GM12873 (cell line): ENCODE measurements at regions not wholly inside any gene's neighbourhood (a gene's known extent, or its start where the extent isn't known, plus 50 kb on each side); places are given as distances from the start of the nearest gene placed in this dataset.

Source experiments
- TF ChIP-seq, protein P1 (sequence below): IDR thresholded peaks from 2 replicates; pipeline ENCODE4 v1.5.1; 2012; ENCODE audit warnings: low read depth, mild to moderate bottlenecking, moderate library complexity, low read length, control low read depth; ENCODE audit not compliant: insufficient read depth; ENCODE audit errors: missing control alignments

DNA sequence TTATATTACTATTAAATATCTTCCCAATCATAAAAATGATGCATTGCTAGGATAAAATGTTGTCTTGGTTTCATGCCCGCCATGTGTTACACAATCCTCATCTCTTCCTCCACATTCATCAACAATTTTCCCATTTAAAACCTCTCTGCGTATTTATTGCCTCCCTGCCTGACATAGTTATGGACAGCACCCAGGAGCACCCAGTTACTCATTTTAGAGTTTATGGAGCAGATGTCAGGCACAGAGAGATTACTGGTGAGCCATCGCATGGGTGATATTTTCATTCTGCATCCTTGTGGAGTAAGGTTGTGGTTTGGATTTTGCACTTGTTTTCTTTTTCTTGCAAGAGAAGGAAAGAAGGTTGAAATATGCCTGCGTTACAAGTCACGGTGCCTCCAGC lies 116.7 kb upstream of the NPAS2 start:
- TF ChIP-seq, protein P1, sequence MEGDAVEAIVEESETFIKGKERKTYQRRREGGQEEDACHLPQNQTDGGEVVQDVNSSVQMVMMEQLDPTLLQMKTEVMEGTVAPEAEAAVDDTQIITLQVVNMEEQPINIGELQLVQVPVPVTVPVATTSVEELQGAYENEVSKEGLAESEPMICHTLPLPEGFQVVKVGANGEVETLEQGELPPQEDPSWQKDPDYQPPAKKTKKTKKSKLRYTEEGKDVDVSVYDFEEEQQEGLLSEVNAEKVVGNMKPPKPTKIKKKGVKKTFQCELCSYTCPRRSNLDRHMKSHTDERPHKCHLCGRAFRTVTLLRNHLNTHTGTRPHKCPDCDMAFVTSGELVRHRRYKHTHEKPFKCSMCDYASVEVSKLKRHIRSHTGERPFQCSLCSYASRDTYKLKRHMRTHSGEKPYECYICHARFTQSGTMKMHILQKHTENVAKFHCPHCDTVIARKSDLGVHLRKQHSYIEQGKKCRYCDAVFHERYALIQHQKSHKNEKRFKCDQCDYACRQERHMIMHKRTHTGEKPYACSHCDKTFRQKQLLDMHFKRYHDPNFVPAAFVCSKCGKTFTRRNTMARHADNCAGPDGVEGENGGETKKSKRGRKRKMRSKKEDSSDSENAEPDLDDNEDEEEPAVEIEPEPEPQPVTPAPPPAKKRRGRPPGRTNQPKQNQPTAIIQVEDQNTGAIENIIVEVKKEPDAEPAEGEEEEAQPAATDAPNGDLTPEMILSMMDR: no peak

DNA sequence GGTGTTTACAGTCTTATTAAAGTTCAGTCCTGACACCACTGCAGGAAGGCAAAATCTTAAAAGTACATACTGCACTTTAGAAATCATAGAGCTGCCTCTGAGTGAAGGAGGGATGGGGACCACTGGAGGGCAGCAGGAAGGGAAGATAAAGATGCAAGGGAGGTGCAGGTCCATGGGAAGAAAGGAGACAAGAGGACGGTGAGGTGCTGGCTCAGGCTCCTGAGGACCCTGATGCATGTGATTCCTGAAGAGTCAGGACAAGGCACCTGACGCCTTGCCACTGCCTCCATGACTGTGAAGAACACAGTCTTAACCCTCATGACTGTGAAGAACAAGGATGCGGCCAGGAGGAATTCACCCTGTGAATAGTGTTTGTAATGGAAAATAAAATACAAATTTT lies 116.2 kb upstream of the NPAS2 start:
- TF ChIP-seq, protein P1: no peak

DNA sequence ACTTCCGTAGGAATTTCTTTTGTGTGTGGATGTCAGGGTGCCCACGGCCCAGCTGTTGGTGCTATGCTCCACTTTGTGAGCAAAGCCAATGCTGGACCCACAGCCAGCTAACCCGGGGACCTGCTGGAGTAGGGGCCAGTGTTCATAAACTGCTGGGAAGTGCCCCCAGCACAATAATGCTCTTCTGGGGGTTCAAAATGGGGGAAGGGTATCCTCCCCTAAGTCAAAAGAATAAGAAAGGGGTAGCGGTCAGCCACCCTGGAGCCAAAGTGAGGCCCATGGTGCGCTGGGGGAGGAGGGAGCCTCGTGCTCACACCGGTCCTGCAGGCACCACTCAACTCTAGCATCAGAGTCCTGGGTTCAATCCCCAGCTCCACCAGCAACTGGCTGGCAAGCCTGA lies 115.8 kb upstream of the NPAS2 start:
- TF ChIP-seq, protein P1: no peak

DNA sequence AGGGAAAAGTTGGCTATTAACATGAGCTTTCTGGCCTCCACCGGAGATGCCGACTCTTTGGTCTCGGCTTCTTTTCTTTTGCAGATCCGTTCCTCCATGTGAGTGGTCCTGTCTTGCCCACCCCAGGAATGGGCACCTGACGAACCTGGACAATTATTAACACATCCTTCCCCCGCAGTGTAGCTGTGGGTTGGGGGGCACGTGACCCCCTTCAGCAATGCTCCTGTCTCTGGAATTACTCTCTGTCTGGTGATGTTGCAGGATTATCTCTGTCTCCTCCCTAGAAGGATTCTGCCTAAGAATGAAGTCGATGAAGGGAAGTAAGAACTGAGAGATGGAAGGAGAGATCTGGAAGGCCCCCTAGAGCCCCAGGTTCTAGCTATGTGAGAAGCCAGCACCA lies 115.2 kb upstream of the NPAS2 start:
- TF ChIP-seq, protein P1: no peak

DNA sequence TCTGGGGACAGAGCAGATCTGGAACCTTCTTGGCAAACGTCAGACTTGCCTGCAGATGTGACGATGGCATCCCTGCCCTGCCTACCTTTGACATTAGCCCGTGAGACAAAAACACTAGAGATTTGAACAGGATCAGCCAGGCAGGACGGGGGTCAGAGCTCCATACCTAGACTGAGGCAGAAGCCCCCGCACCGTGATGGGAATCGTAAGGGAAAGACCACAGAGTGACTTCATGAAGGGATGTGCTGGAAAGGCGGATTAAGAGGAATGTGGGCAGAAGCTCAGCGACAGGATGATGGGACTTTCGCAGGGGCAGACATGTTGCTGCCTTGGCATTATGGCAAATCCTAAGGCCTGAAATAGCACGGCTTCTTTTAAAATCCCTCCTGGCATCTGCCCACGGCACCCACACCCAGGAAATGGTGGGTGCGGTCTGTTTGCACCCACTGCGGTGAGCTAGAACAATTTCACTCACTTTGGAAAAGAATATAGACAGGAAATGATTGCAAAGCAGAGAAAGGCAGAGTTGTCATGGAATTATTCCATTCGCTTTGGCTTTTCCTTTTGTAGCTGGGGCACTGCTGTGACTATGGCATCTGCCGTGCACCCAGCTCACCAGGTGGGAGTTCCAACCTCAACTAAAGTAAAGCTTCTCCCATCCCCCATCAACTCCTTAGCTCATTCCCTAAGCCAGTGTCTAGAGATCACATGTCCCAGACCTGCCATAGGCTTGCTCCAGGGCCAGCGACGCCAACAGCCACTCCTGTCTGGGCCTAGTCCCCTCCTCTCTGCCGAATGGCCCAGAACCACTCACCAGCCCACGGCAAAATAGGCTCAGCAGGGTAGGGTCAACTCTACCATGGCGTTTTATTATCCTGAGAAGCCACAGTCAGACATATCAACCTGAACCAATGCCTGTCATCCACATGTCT lies 112.7 kb upstream of the NPAS2 start:
- TF ChIP-seq, protein P1: no peak

DNA sequence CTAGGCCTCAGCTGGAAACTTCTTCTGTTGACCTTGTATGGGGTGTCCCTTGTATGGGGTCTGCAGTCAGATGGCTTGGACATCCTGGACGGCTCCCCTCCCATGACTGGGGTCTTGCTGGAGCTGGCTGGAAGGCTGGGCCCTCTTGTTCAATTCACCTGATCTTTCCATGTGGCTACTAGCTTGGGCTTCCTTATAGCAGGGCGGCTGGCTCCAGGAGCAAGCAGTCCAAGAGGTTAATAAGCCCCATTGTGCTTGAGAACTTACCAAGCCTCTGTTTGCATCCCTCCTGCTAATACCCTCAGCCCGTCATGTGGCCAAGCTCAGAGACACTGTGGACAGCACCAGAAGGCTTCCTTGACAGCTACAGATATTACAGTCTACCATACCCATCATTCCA lies 111.6 kb upstream of the NPAS2 start:
- TF ChIP-seq, protein P1: no peak

DNA sequence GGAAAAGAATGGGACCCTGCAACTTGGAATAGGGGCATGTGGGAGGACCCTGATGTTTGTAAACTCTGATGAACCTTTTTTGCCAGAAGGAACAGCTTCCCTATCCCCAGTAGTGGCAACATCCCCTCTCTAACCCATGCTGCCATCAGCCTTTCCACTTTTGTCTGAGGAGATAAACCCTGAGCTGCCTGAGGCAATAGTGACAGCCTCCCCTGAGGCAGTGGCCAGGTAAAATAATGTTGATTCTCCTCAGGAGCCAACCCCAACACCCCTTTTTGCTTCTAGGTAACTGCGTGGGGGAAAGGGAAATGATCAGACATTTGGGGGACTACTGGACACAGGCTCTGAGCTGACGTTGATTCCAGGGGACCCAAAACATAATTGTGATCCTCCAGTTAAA lies 106.8 kb upstream of the NPAS2 start:
- TF ChIP-seq, protein P1: no peak
